ENCODE measurements at regions not wholly inside any gene's neighbourhood (a gene's known extent, or its start where the extent isn't known, plus 50 kb on each side); places are given as distances from the start of the nearest gene placed in this dataset.
"Not testable (repeated sequence)": the region's sequence is repeated elsewhere in the genome, so short reads cannot be mapped to it uniquely, and the experiment has no call there.

GRCh38 chr14:82987502-82988124 is 1454.0 kb upstream of the SEL1L start:
- Histone ChIP-seq H3K9me3 (ENCODE audit: control insufficient read depth, low read length) (no peaks in the 10 kb centered on the region), H3K4me1 (ENCODE audit: control insufficient read depth, insufficient read depth, low read length) (no peaks in the 10 kb centered on the region), H3K36me3 (ENCODE audit: control insufficient read depth, insufficient read depth, low read length, severe bottlenecking) (no peaks in the 10 kb centered on the region), H3K4me3 (ENCODE audit: low read length) (no peak overlapping the region), H3K27me3 (replicated peaks; ENCODE audit: control insufficient read depth, insufficient read depth, low read length) (no peaks in the 10 kb centered on the region), H3K9ac (ENCODE audit: low read length) (no peak overlapping the region)
- DNase-seq (ENCODE audit: low read depth), result no peak

GRCh38 chr14:82994547-82994946 is 1460.9 kb upstream of the SEL1L start:
- H3K4me1 ChIP-seq (ENCODE audit: control insufficient read depth, insufficient read depth, low read length); H3K9ac ChIP-seq (ENCODE audit: low read length); H3K4me3 ChIP-seq (ENCODE audit: low read length); DNase-seq (ENCODE audit: low read depth); H3K9me3 ChIP-seq (ENCODE audit: control insufficient read depth, low read length); H3K36me3 ChIP-seq (ENCODE audit: control insufficient read depth, insufficient read depth, low read length, severe bottlenecking); H3K27me3 ChIP-seq (replicated peaks; ENCODE audit: control insufficient read depth, insufficient read depth, low read length): not testable (repeated sequence)

GRCh38 chr14:82999802-83000201 is 1466.1 kb upstream of the SEL1L start:
- Histone ChIP-seq H3K9me3 (ENCODE audit: control insufficient read depth, low read length) (no peaks in the 10 kb centered on the region), H3K4me1 (ENCODE audit: control insufficient read depth, insufficient read depth, low read length) (no peaks in the 10 kb centered on the region), H3K4me3 (ENCODE audit: low read length) (no peak overlapping the region), H3K36me3 (ENCODE audit: control insufficient read depth, insufficient read depth, low read length, severe bottlenecking) (no peaks in the 10 kb centered on the region), H3K27me3 (replicated peaks; ENCODE audit: control insufficient read depth, insufficient read depth, low read length) (no peaks in the 10 kb centered on the region), H3K9ac (ENCODE audit: low read length) (no peak overlapping the region)
- DNase-seq (ENCODE audit: low read depth), result peak; percentile 1

GRCh38 chr14:83004456-83005006 is 1470.9 kb upstream of the SEL1L start:
- Histone ChIP-seq H3K9me3 (ENCODE audit: control insufficient read depth, low read length) (peaks cover 8% of the 10 kb centered on the region), H3K9ac (ENCODE audit: low read length) (no peak overlapping the region), H3K4me3 (ENCODE audit: low read length) (no peak overlapping the region), H3K36me3 (ENCODE audit: control insufficient read depth, insufficient read depth, low read length, severe bottlenecking) (no peaks in the 10 kb centered on the region), H3K4me1 (ENCODE audit: control insufficient read depth, insufficient read depth, low read length) (no peaks in the 10 kb centered on the region), H3K27me3 (replicated peaks; ENCODE audit: control insufficient read depth, insufficient read depth, low read length) (no peaks in the 10 kb centered on the region)
- no peak for DNase-seq (ENCODE audit: low read depth)

- H3K9me3 ChIP-seq (ENCODE audit: control insufficient read depth, low read length), result peaks cover 8% of the 10 kb centered on the region
- DNase-seq (ENCODE audit: low read depth), result no peak
- no peak overlapping the region for H3K9ac ChIP-seq (ENCODE audit: low read length)
- H3K4me3 ChIP-seq (ENCODE audit: low read length), result no peak overlapping the region
- H3K36me3 ChIP-seq (ENCODE audit: control insufficient read depth, insufficient read depth, low read length, severe bottlenecking), result no peaks in the 10 kb centered on the region
- H3K4me1 ChIP-seq (ENCODE audit: control insufficient read depth, insufficient read depth, low read length), result no peaks in the 10 kb centered on the region
- no peaks in the 10 kb centered on the region for H3K27me3 ChIP-seq (replicated peaks; ENCODE audit: control insufficient read depth, insufficient read depth, low read length)
Observed at GRCh38 chr14:83006121-83006670, 1472.5 kb upstream of the SEL1L start.

- not testable (repeated sequence) for DNase-seq (ENCODE audit: low read depth); H3K9ac ChIP-seq (ENCODE audit: low read length); H3K27me3 ChIP-seq (replicated peaks; ENCODE audit: control insufficient read depth, insufficient read depth, low read length); H3K4me3 ChIP-seq (ENCODE audit: low read length); H3K36me3 ChIP-seq (ENCODE audit: control insufficient read depth, insufficient read depth, low read length, severe bottlenecking); H3K4me1 ChIP-seq (ENCODE audit: control insufficient read depth, insufficient read depth, low read length); H3K9me3 ChIP-seq (ENCODE audit: control insufficient read depth, low read length)
Observed at GRCh38 chr14:83007052-83007451, 1473.4 kb upstream of the SEL1L start.

- no peak overlapping the region for H3K4me3 ChIP-seq (ENCODE audit: low read length)
- no peak for DNase-seq (ENCODE audit: low read depth)
- no peaks in the 10 kb centered on the region for H3K4me1 ChIP-seq (ENCODE audit: control insufficient read depth, insufficient read depth, low read length)
- H3K9ac ChIP-seq (ENCODE audit: low read length), result no peak overlapping the region
- peaks cover 8% of the 10 kb centered on the region for H3K9me3 ChIP-seq (ENCODE audit: control insufficient read depth, low read length)
- H3K27me3 ChIP-seq (replicated peaks; ENCODE audit: control insufficient read depth, insufficient read depth, low read length), result no peaks in the 10 kb centered on the region
- no peaks in the 10 kb centered on the region for H3K36me3 ChIP-seq (ENCODE audit: control insufficient read depth, insufficient read depth, low read length, severe bottlenecking)
Observed at GRCh38 chr14:83007641-83008225, 1474.1 kb upstream of the SEL1L start.

GRCh38 chr14:83017296-83017695 is 1483.6 kb upstream of the SEL1L start:
- no peak for DNase-seq (ENCODE audit: low read depth)
- Histone ChIP-seq H3K4me3 (ENCODE audit: low read length) (no peak overlapping the region), H3K36me3 (ENCODE audit: control insufficient read depth, insufficient read depth, low read length, severe bottlenecking) (no peaks in the 10 kb centered on the region), H3K9ac (ENCODE audit: low read length) (no peak overlapping the region), H3K27me3 (replicated peaks; ENCODE audit: control insufficient read depth, insufficient read depth, low read length) (no peaks in the 10 kb centered on the region), H3K9me3 (ENCODE audit: control insufficient read depth, low read length) (no peaks in the 10 kb centered on the region), H3K4me1 (ENCODE audit: control insufficient read depth, insufficient read depth, low read length) (no peaks in the 10 kb centered on the region)

- H3K9me3 ChIP-seq (ENCODE audit: control insufficient read depth, low read length), result no peaks in the 10 kb centered on the region
- no peak overlapping the region for H3K9ac ChIP-seq (ENCODE audit: low read length)
- H3K4me1 ChIP-seq (ENCODE audit: control insufficient read depth, insufficient read depth, low read length), result no peaks in the 10 kb centered on the region
- no peak overlapping the region for H3K4me3 ChIP-seq (ENCODE audit: low read length)
- DNase-seq (ENCODE audit: low read depth), result no peak
- no peaks in the 10 kb centered on the region for H3K36me3 ChIP-seq (ENCODE audit: control insufficient read depth, insufficient read depth, low read length, severe bottlenecking)
- H3K27me3 ChIP-seq (replicated peaks; ENCODE audit: control insufficient read depth, insufficient read depth, low read length), result no peaks in the 10 kb centered on the region
Observed at GRCh38 chr14:83019744-83020414, 1486.2 kb upstream of the SEL1L start.

GRCh38 chr14:83021323-83021722 is 1487.7 kb upstream of the SEL1L start:
- Histone ChIP-seq H3K9ac (ENCODE audit: low read length) (no peak overlapping the region), H3K9me3 (ENCODE audit: control insufficient read depth, low read length) (no peaks in the 10 kb centered on the region), H3K4me1 (ENCODE audit: control insufficient read depth, insufficient read depth, low read length) (no peaks in the 10 kb centered on the region), H3K36me3 (ENCODE audit: control insufficient read depth, insufficient read depth, low read length, severe bottlenecking) (no peaks in the 10 kb centered on the region), H3K4me3 (ENCODE audit: low read length) (no peak overlapping the region), H3K27me3 (replicated peaks; ENCODE audit: control insufficient read depth, insufficient read depth, low read length) (no peaks in the 10 kb centered on the region)
- DNase-seq (ENCODE audit: low read depth), result no peak

GRCh38 chr14:83023369-83023768 is 1489.7 kb upstream of the SEL1L start:
- H3K4me1 ChIP-seq (ENCODE audit: control insufficient read depth, insufficient read depth, low read length), result no peaks in the 10 kb centered on the region
- H3K9me3 ChIP-seq (ENCODE audit: control insufficient read depth, low read length), result no peaks in the 10 kb centered on the region
- no peaks in the 10 kb centered on the region for H3K36me3 ChIP-seq (ENCODE audit: control insufficient read depth, insufficient read depth, low read length, severe bottlenecking)
- no peaks in the 10 kb centered on the region for H3K27me3 ChIP-seq (replicated peaks; ENCODE audit: control insufficient read depth, insufficient read depth, low read length)
- H3K9ac ChIP-seq (ENCODE audit: low read length), result no peak overlapping the region
- H3K4me3 ChIP-seq (ENCODE audit: low read length), result no peak overlapping the region
- no peak for DNase-seq (ENCODE audit: low read depth)

Data from adipocyte (in vitro differentiated cells).